CD4-positive, alpha-beta T cell (primary cell): ENCODE measurements at regions not wholly inside any gene's neighbourhood (a gene's known extent, or its start where the extent isn't known, plus 50 kb on each side); places are given as distances from the start of the nearest gene placed in this dataset.

Experiments used
- ATAC-seq: fragments of 200-7000 bp; cut with Tn5 transposase; one replicate; pipeline ENCODE4 v1.10.0; 2022; ENCODE audit warnings: mild to moderate bottlenecking; ENCODE audit not compliant: poor library complexity
- CTCF ChIA-PET: fragments of 350-600 bp; sonication (Branson Sonifier 250); formaldehyde crosslinking; loops from one replicate; lab custom pipeline; 2021; ENCODE audit warnings: antibody characterized with exemption, inconsistent platforms; lab: Charles Lee
- POLR2A ChIA-PET: fragments of 350-600 bp; sonication (Branson Sonifier 250); formaldehyde crosslinking; loops from one replicate; lab custom pipeline; 2021; ENCODE audit warnings: antibody characterized with exemption, inconsistent platforms; lab: Charles Lee
- DNase-seq, 14 experiments: peaks; one replicate each; pipeline ENCODE4 v3.0.0-alpha.2; 2013 to 2020; ENCODE audit warnings: mixed read lengths in 2 of 14
- H3K27ac ChIP-seq, 2 donors: one replicate each; pipeline versions ENCODE4 v1.5.1 to v1.7.0; 2013; ENCODE audit warnings: low read length in 2 of 2, low read depth in 1 of 2, mild to moderate bottlenecking in 1 of 2
- H3K27me3 ChIP-seq, 2 experiments: 1 replicate in 1 of 2; 2 replicates in 1 of 2; pipeline versions ENCODE4 v1.6.1 to v1.7.0; 2013; ENCODE audit warnings: low read length in 2 of 2, control low read depth in 1 of 2, mild to moderate bottlenecking in 1 of 2, moderate library complexity in 1 of 2; ENCODE audit not compliant: insufficient read depth in 2 of 2, control insufficient read depth in 1 of 2
- H3K36me3 ChIP-seq: one replicate; pipeline ENCODE4 v1.6.1; 2013; ENCODE audit warnings: low read length, control low read depth; ENCODE audit not compliant: insufficient read depth
- H3K4me1 ChIP-seq: one replicate; pipeline ENCODE4 v1.6.1; 2013; ENCODE audit warnings: low read length, control low read depth; ENCODE audit not compliant: insufficient read depth
- H3K4me3 ChIP-seq: one replicate; pipeline ENCODE4 v1.5.1; 2013; ENCODE audit warnings: mild to moderate bottlenecking, low read length, moderate library complexity
- H3K9me3 ChIP-seq, 2 experiments: 1 replicate in 1 of 2; 2 replicates in 1 of 2; pipeline versions ENCODE4 v1.6.1 to v1.7.0; 2013; ENCODE audit warnings: low read length in 2 of 2, mild to moderate bottlenecking in 2 of 2, control low read depth in 1 of 2, moderate library complexity in 1 of 2; ENCODE audit not compliant: control insufficient read depth in 1 of 2, insufficient read depth in 1 of 2
- H3K27ac Mint-ChIP-seq: one replicate; pipeline ENCODE4 v1.8.0; 2020; ENCODE audit warnings: mixed read lengths
- H3K27me3 Mint-ChIP-seq: one replicate; pipeline ENCODE4 v1.8.0; 2021; ENCODE audit warnings: mixed read lengths
- H3K36me3 Mint-ChIP-seq: one replicate; pipeline ENCODE4 v1.8.0; 2021; ENCODE audit warnings: low read depth, mixed read lengths
- H3K4me1 Mint-ChIP-seq: one replicate; pipeline ENCODE4 v1.8.0; 2021; ENCODE audit warnings: low read depth, mixed read lengths
- H3K4me3 Mint-ChIP-seq: one replicate; pipeline ENCODE4 v1.8.0; 2020; ENCODE audit warnings: mild to moderate bottlenecking, mixed read lengths
- H3K9me3 Mint-ChIP-seq: one replicate; pipeline ENCODE4 v1.8.0; 2020; ENCODE audit warnings: mixed read lengths
- CTCF ChIP-seq: fragments of 200-600 bp; IDR thresholded peaks from one replicate; pipeline ENCODE4 v1.8.0; 2022; ENCODE audit warnings: antibody characterized with exemption, mild to moderate bottlenecking
- intact Hi-C, 2 experiments: fragments of 100-400 bp; cut with DNase I in 1 of 2; cut with micrococcal nuclease in 1 of 2; formaldehyde crosslinking; loops; one replicate each; pipeline versions ENCODE4 v1.15.1 to v1.9.0; 2023 to 2025; cut with DNase I, micrococcal nuclease

- H3K4me1 ChIP-seq, result no peaks in the 10 kb centered on the region
- DNase-seq, result no peak
- intact Hi-C loops, result no loop called here
- Mint-ChIP-seq H3K4me1 (no peaks in the 10 kb centered on the region), H3K36me3 (no peaks in the 10 kb centered on the region), H3K27ac (no peak overlapping the region), H3K27me3 (no peaks in the 10 kb centered on the region), H3K9me3 (no peaks in the 10 kb centered on the region), H3K4me3 (no peak overlapping the region)
- no peak overlapping the region for H3K27ac ChIP-seq
- no peak for TF ChIP-seq CTCF
- no peak overlapping the region for H3K4me3 ChIP-seq
- peaks cover 0 to 3% of the 10 kb centered on the region in 2 experiments for H3K9me3 ChIP-seq
- no peak for ATAC-seq
- no peaks in the 10 kb centered on the region for H3K36me3 ChIP-seq
- no peaks in the 10 kb centered on the region for H3K27me3 ChIP-seq
- ChIA-PET POLR2A (no interaction called here), CTCF (no interaction called here)
These were observed 822.7 kb downstream of the DTWD2 start for GRCh38 chr5:118165619-118166018.

- no peak for DNase-seq
- H3K9me3 ChIP-seq, result peaks cover 0 to 3% of the 10 kb centered on the region in 2 experiments
- H3K27me3 ChIP-seq, result no peaks in the 10 kb centered on the region
- Mint-ChIP-seq H3K36me3 (no peaks in the 10 kb centered on the region), H3K4me1 (no peaks in the 10 kb centered on the region), H3K27me3 (no peaks in the 10 kb centered on the region), H3K9me3 (peaks cover 14% of the 10 kb centered on the region), H3K4me3 (no peak overlapping the region), H3K27ac (no peak overlapping the region)
- H3K4me3 ChIP-seq, result no peak overlapping the region
- intact Hi-C loops, result no loop called here
- ChIA-PET CTCF (no interaction called here), POLR2A (no interaction called here)
- no peaks in the 10 kb centered on the region for H3K36me3 ChIP-seq
- H3K27ac ChIP-seq, result no peak overlapping the region
- H3K4me1 ChIP-seq, result no peaks in the 10 kb centered on the region
- no peak for ATAC-seq
- TF ChIP-seq CTCF, result no peak
These were observed 832.2 kb downstream of the DTWD2 start for GRCh38 chr5:118156181-118156580.

GRCh38 chr5:118146824-118147223 lies 841.5 kb downstream of the DTWD2 start:
- ChIA-PET POLR2A (no interaction called here), CTCF (no interaction called here)
- ATAC-seq, result no peak
- no peak overlapping the region for H3K27ac ChIP-seq
- intact Hi-C loops, result no loop called here
- H3K27me3 Mint-ChIP-seq, result no peaks in the 10 kb centered on the region
- no peak for TF ChIP-seq CTCF
- no peak overlapping the region for H3K4me3 Mint-ChIP-seq
- no peaks in the 10 kb centered on the region for H3K4me1 Mint-ChIP-seq
- H3K9me3 ChIP-seq, result no peaks in the 10 kb centered on the region
- H3K36me3 ChIP-seq, result no peaks in the 10 kb centered on the region
- no peak overlapping the region for H3K4me3 ChIP-seq
- H3K27ac Mint-ChIP-seq, result no peak overlapping the region
- no peak for DNase-seq
- H3K36me3 Mint-ChIP-seq, result no peaks in the 10 kb centered on the region
- H3K9me3 Mint-ChIP-seq, result peaks cover 12% of the 10 kb centered on the region
- H3K27me3 ChIP-seq, result no peaks in the 10 kb centered on the region
- no peaks in the 10 kb centered on the region for H3K4me1 ChIP-seq
